ENCODE measurements at regions not wholly inside any gene's neighbourhood (a gene's known extent, or its start where the extent isn't known, plus 50 kb on each side); places are given as distances from the start of the nearest gene placed in this dataset.

- Histone ChIP-seq H3K9ac (ENCODE audit: low read depth in 1 of 2, low read length in 2 of 2) (no peak overlapping the region), H3K27me3 (ENCODE audit: control insufficient read depth in 4 of 4, insufficient read depth in 4 of 4, low read length in 3 of 4) (no peaks in the 10 kb centered on the region), H3K4me3 (ENCODE audit: low read depth in 1 of 3, low read length in 3 of 3) (no peak overlapping the region), H3K4me1 (ENCODE audit: control insufficient read depth in 4 of 4, insufficient read depth in 4 of 4, low read length in 3 of 4) (no peaks in the 10 kb centered on the region), H3K9me3 (ENCODE audit: control insufficient read depth in 4 of 4, low read length in 3 of 4) (no peaks in the 10 kb centered on the region), H3K36me3 (ENCODE audit: control insufficient read depth in 4 of 4, insufficient read depth in 3 of 4, low read depth in 1 of 4, low read length in 3 of 4) (no peaks in the 10 kb centered on the region), H3K27ac (ENCODE audit: low read depth in 1 of 2, low read length in 2 of 2) (no peak overlapping the region)
- TF ChIP-seq EGR1 (IDR thresholded peaks at IDR 0.05; ENCODE audit: low read depth in 2 of 2) (no peak), SP1 (IDR thresholded peaks at IDR 0.05) (no peak), FOXA1 (IDR thresholded peaks at IDR 0.05) (no peak), ZBTB33 (IDR thresholded peaks at IDR 0.05) (no peak), FOXA2 (IDR thresholded peaks at IDR 0.05) (no peak), RAD21 (IDR thresholded peaks at IDR 0.05) (no peak), JUND (IDR thresholded peaks at IDR 0.05) (no peak), TAF1 (conservative IDR thresholded peaks at IDR 0.05) (no peak), GABPA (IDR thresholded peaks at IDR 0.05 in 1 of 2, conservative IDR thresholded peaks at IDR 0.05 in 1 of 2) (no peak), YY1 (IDR thresholded peaks at IDR 0.05) (no peak), MAX (IDR thresholded peaks at IDR 0.05) (no peak), ATF3 (IDR thresholded peaks at IDR 0.05) (no peak), HNF4A (conservative IDR thresholded peaks at IDR 0.05) (no peak), NR2F2 (IDR thresholded peaks at IDR 0.05) (no peak), RXRA (IDR thresholded peaks at IDR 0.05) (no peak), HNF4G (IDR thresholded peaks at IDR 0.05) (no peak), REST (IDR thresholded peaks at IDR 0.05) (no peak), CTCF (IDR thresholded peaks at IDR 0.05; ENCODE audit: low read depth, low read length, missing input control) (no peak)
- DNase-seq (ENCODE audit: low spot score): no peak
- WGBS: 87% methylated on average over 2 of the region's 2 CpGs
Observed at GRCh38 chr18:1965016-1965415, 606.3 kb downstream of the METTL4 start.
